ENCODE measurements at regions not wholly inside any gene's neighbourhood (a gene's known extent, or its start where the extent isn't known, plus 50 kb on each side); places are given as distances from the start of the nearest gene placed in this dataset.
A peak's percentile ranks its signal among the peaks of the same experiment; 100 is the strongest.

DNA sequence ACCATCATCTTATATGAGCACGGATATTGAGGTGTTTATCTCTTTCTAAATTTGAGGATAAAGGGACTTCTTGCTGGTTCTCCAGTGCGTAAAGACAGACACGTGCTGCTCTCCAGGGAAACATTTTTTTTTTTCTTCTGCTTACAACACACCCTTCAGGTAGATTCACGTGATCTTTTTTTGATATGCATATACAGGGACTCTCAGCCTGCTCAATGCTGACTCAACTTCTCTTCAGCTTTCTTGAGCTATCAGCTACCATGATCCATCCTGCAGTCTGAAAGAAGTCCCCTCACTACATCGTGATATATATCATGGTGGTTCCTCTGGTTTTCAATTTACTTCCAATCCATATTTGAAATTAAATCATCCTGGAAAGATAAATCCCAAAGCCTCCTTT, 87.1 kb upstream of the SLITRK3 start:
- DNase-seq (ENCODE audit: low spot score), result no peak

DNA sequence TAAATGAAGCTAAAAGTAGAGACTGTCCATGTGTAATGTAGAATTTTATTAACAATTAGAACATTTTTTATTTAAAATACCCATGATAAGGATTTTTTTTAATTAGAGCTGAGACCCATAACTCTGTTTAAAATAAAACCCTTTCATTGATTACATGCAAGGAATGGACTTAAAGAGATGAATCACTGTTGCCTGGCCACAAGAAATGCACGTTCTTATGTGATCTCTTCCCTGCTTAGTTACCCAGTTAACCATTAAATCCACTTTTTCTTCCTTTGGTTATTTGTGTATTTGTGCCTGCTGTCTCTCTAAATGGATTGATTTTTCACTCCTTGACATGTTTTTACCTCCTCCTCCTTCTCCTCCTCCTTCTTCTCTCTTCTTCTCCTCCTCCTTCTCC, 83.3 kb upstream of the SLITRK3 start:
- DNase-seq (ENCODE audit: low spot score), result no peak

DNA sequence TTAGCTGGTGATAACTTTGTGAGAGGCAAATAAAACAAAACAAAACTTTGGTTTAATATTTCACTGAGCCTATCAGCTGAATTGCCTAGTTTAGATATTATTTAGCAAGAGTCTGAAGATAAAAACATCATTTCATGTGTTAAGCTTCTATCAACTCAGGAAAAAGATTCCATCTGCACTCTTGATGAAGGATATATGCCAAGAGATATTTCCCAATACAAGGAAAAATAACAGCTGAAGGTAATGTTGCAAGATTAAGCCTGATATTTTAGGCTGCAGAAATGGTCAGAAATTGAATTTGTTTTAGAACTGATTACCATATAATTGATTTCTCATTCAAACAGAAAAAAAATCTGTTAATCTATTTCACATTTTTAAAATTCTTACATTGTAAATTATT, 77.2 kb upstream of the SLITRK3 start:
- DNase-seq (ENCODE audit: low spot score), result no peak

DNA sequence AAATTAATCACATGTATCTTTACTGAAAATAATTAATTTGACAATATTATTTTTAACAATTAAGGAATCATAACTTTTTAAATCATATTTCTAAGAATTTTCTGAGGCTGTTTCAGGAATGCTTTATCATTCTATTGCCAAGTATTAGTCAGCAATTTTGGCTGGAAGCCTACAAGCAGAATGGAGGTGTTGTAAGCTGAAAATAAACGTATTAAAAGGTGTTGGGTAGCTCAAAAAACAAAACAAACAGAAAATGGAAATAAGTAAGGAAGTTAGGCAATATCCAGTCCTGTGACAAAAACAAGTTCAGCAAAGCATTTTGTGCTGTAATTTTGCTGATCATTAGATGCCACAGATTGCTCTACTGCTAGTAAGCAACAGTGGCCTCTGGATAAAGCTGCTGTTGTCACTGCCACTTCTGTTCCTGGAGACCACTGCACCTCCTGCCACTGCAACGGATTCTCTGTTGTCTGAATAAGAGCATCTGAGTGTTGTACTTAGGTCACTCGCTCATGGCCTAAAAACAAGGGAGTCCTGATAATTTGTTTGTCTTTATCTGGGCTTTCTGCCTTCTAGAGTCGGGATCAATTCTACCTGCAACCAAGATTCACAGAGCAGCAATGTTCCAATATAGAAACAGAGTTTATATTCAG, 63.5 kb upstream of the SLITRK3 start:
- peak; percentile 27 for DNase-seq (ENCODE audit: low spot score)

DNA sequence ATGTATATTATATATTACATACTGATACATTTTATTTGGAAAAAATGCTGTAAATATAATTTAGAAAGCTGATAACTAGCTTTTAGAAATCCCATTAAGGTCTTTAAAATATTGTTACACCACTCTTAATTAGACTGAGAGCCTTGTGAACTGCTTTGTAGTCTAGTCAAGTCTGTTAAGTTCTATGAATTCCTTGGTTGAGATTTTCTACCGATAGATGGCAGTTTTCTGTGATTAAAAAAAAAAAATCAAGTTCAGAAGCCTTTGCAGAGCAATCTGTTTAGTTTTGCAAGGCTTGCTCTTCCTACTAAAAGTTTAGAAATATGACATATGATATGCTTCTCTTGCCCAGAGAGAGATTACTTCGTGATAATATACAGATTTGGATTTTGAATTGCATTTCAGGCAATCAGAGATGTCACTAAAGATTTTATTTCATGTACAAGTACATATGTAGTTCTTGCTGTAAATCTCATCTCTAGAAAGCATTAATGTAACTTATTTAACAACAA, 60.4 kb upstream of the SLITRK3 start:
- peak; percentile 10 for DNase-seq (ENCODE audit: low spot score)

DNA sequence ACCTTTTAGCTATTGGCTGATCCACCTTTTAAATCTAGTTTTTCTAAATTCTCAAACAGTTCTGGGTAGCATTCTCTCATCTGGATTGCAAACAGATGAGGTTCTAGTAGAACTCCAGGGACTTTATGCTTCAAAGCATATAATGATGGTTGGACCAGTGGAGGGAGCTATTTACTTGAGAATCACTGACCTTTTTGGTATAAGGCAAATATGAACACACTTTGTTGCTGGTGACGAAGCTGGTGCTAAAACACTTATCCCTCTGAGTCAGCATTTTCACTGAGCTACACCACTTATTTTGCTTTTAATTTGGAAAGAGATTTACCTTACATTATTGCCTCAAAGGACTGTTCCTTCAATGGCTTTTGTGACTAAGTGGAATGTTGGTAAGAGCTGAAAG, 58.6 kb upstream of the SLITRK3 start:
- peak; percentile 15 for DNase-seq (ENCODE audit: low spot score)
